Breast epithelium (tissue), 4 donors: ENCODE measurements at regions not wholly inside any gene's neighbourhood (a gene's known extent, or its start where the extent isn't known, plus 50 kb on each side); places are given as distances from the start of the nearest gene placed in this dataset.

Experiments used
- DNase-seq, 2 donors: peaks; one replicate each; pipeline ENCODE4 v3.0.0-alpha.2; 2019; ENCODE audit warnings: low spot score in 2 of 2
- H3K27ac ChIP-seq, 2 donors: fragments of 200-600 bp; sonication (generic) in 1 of 2; one replicate each; pipeline ENCODE4 v1.5.1; 2016 to 2019; ENCODE audit warnings: mild to moderate bottlenecking in 1 of 2
- H3K27me3 ChIP-seq, 2 donors: fragments of 200-600 bp; sonication (generic) in 1 of 2; one replicate each; pipeline versions ENCODE4 v1.5.1 to v1.6.0; 2017 to 2019; ENCODE audit warnings: control low read depth in 1 of 2, mild to moderate bottlenecking in 1 of 2
- H3K36me3 ChIP-seq: fragments of 200-600 bp; one replicate; pipeline ENCODE4 v1.5.1; 2019
- H3K4me1 ChIP-seq, 2 donors: fragments of 200-600 bp; sonication (generic); one replicate each; pipeline ENCODE4 v1.5.1; 2016 to 2019; ENCODE audit warnings: control low read depth in 1 of 2
- H3K4me3 ChIP-seq, 3 donors: fragments of 200-600 bp; sonication (generic); 1 replicate in 2 of 3; 2 replicates in 1 of 3; pipeline ENCODE4 v1.5.1; 2016 to 2019; ENCODE audit warnings: mild to moderate bottlenecking in 3 of 3, moderate library complexity in 2 of 3
- H3K9me3 ChIP-seq, 2 donors: fragments of 200-600 bp; sonication (generic) in 1 of 2; one replicate each; pipeline ENCODE4 v1.5.1; 2016 to 2019; ENCODE audit warnings: control low read depth in 1 of 2
- POLR2A ChIP-seq: fragments of 450-650 bp; IDR thresholded peaks from one replicate; pipeline ENCODE4 v1.6.1; 2016; ENCODE audit warnings: antibody characterized with exemption, mild to moderate bottlenecking, moderate library complexity
- POLR2AphosphoS5 ChIP-seq, 3 donors: sonication (generic); formaldehyde crosslinking; IDR thresholded peaks; one replicate each; pipeline ENCODE4 v1.6.1; 2017; ENCODE audit warnings: antibody characterized with exemption in 3 of 3
- intact Hi-C: fragments of 100-400 bp; cut with DNase I; formaldehyde crosslinking; loops from one replicate; pipeline ENCODE4 v1.15.1; 2023; ENCODE audit warnings: low total_unique reads
- TF ChIP-seq, protein P1 (sequence below), 3 donors: fragments of 450-650 bp; IDR thresholded peaks; one replicate each; pipeline ENCODE4 v1.5.1; 2016 to 2017; ENCODE audit warnings: antibody characterized with exemption in 3 of 3, mild to moderate bottlenecking in 3 of 3, moderate library complexity in 3 of 3

DNA sequence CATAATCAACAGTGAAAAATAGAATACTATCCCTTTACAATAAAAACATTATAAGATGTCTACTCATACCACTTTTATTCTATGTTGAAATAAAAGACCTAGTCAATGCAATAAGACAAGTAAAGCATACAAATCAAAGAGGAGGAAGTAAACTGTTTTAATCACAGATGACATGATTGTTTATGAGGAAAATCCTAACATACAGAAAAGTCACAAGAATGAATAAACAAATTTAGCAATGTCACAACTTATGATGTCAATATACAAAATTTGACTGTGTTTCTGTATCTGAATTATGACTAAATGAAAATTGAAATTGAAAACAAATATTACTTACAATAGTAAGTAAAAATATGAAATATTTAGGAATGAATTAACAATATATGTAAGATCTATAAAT lies 221.9 kb upstream of the GRIA4 start:
- no peak for DNase-seq
- H3K36me3 ChIP-seq = no peaks in the 10 kb centered on the region
- no peaks in the 10 kb centered on the region for H3K9me3 ChIP-seq
- TF ChIP-seq, protein P1, sequence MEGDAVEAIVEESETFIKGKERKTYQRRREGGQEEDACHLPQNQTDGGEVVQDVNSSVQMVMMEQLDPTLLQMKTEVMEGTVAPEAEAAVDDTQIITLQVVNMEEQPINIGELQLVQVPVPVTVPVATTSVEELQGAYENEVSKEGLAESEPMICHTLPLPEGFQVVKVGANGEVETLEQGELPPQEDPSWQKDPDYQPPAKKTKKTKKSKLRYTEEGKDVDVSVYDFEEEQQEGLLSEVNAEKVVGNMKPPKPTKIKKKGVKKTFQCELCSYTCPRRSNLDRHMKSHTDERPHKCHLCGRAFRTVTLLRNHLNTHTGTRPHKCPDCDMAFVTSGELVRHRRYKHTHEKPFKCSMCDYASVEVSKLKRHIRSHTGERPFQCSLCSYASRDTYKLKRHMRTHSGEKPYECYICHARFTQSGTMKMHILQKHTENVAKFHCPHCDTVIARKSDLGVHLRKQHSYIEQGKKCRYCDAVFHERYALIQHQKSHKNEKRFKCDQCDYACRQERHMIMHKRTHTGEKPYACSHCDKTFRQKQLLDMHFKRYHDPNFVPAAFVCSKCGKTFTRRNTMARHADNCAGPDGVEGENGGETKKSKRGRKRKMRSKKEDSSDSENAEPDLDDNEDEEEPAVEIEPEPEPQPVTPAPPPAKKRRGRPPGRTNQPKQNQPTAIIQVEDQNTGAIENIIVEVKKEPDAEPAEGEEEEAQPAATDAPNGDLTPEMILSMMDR (IDR thresholded peaks at IDR 0.05) = no peak
- TF ChIP-seq POLR2A (no peak), POLR2AphosphoS5 (IDR thresholded peaks at IDR 0.05) (no peak)
- no peaks in the 10 kb centered on the region for H3K27me3 ChIP-seq
- no peaks in the 10 kb centered on the region for H3K4me1 ChIP-seq
- intact Hi-C loops = no loop called here
- H3K4me3 ChIP-seq = no peak overlapping the region
- H3K27ac ChIP-seq = no peak overlapping the region

DNA sequence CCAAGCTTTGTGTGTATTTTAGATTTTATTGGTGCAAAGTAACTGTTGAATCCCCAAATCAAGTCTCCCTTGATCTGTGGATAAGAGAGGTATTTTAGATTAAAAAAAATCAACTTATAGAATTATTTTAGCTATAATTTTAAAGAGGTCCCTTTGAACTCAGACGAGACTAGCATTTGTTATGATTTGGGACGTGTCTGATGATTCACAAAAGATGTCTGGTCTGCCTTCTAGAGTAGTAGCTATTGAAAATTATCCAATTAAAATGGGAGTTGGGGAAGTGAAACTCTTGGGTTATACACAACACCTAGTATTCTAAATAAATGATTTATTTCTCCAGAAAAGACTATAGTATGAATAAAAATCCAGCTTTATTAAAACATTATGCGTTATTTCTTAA lies 227.9 kb upstream of the GRIA4 start:
- DNase-seq = no peak
- intact Hi-C loops = no loop called here
- H3K9me3 ChIP-seq = no peaks in the 10 kb centered on the region

DNA sequence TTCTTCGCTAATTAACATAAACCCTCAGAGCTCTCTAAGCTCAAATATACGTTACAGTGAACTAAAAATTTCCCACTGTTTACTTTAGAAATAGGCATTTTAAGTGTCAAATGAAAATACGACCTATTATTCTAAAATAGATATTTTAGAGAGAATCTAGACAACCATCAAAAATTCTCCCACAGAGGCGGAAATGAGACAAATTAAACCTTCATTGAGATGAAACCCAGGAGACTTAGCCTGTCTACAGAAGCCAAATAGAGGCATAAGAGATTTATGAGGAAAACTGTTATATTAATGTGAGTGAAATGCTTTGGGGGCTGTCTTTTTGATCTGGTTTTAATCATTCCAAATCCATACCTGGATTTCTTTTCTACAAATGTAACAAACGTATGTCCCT lies 232.0 kb upstream of the GRIA4 start:
- Histone ChIP-seq H3K36me3 (no peaks in the 10 kb centered on the region), H3K9me3 (peaks cover 11 to 13% of the 10 kb centered on the region in 2 donors), H3K27me3 (no peaks in the 10 kb centered on the region), H3K4me1 (no peaks in the 10 kb centered on the region), H3K4me3 (no peak overlapping the region), H3K27ac (no peak overlapping the region)
- TF ChIP-seq POLR2A (no peak), POLR2AphosphoS5 (IDR thresholded peaks at IDR 0.05) (no peak)
- TF ChIP-seq, protein P1 (IDR thresholded peaks at IDR 0.05) = no peak
- intact Hi-C loops = no loop called here
- DNase-seq = no peak

More for the DNA sequence above, 227.9 kb upstream of the GRIA4 start:
- Histone ChIP-seq H3K4me1 (no peaks in the 10 kb centered on the region), H3K4me3 (no peak overlapping the region), H3K36me3 (no peaks in the 10 kb centered on the region), H3K27ac (no peak overlapping the region), H3K27me3 (no peaks in the 10 kb centered on the region)
- TF ChIP-seq, protein P1 (IDR thresholded peaks at IDR 0.05) = no peak
- no peak for TF ChIP-seq POLR2A

DNA sequence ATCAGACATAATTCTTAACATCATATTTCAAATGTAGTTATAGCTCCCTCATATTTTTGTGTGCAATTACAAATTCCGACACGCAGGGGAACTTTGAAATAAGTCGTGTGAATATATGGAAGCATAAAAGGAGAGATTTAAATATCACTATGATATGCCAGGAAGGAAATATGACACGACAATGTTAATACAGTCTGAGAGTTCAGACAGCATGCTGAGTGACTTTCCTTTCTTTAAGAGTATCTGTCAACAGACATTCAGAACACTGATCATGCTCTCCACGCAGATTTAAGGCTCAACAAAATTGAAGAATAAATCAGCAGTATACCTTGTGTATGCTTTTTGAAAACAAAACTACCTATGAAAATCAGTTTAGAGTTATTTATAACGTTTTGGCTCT lies 232.6 kb upstream of the CARD18 start:
- Histone ChIP-seq H3K4me3 (no peak overlapping the region), H3K36me3 (no peaks in the 10 kb centered on the region), H3K4me1 (no peaks in the 10 kb centered on the region), H3K9me3 (peaks cover 11 to 13% of the 10 kb centered on the region in 2 donors), H3K27ac (no peak overlapping the region), H3K27me3 (no peaks in the 10 kb centered on the region)
- no peak for DNase-seq
- TF ChIP-seq POLR2AphosphoS5 (IDR thresholded peaks at IDR 0.05) (no peak), POLR2A (no peak)
- TF ChIP-seq, protein P1 (IDR thresholded peaks at IDR 0.05) = no peak
- intact Hi-C loops = no loop called here

DNA sequence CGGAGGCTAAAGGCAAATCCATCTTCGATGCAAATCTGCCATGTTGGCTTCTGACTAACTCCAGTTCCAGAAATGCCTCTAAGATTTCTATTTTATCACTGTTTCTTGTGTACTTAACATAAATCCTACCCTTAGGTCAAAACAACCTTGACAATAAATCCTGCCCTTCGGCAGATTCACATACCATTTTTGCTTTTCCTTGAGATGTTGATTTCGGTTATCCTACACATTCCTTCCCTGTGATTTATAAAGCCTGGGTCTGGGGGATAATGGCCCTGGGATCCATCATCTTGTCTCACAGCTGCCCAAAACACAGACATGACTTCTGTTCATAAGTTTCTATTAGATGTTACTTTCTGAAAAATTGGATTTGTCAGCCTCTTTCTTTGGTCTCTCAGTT lies 231.7 kb upstream of the CARD18 start:
- Histone ChIP-seq H3K36me3 (no peaks in the 10 kb centered on the region), H3K27me3 (no peaks in the 10 kb centered on the region), H3K9me3 (peaks cover 11 to 13% of the 10 kb centered on the region in 2 donors), H3K4me1 (no peaks in the 10 kb centered on the region), H3K27ac (no peak overlapping the region), H3K4me3 (no peak overlapping the region)
- intact Hi-C loops = no loop called here
- TF ChIP-seq POLR2AphosphoS5 (IDR thresholded peaks at IDR 0.05) = no peak
- TF ChIP-seq, protein P1 (IDR thresholded peaks at IDR 0.05) = no peak
- no peak for TF ChIP-seq POLR2A
- no peak for DNase-seq
